Gastroesophageal sphincter (tissue), 2 donors: ENCODE measurements at regions not wholly inside any gene's neighbourhood (a gene's known extent, or its start where the extent isn't known, plus 50 kb on each side); places are given as distances from the start of the nearest gene placed in this dataset.

Experiments used
- EP300 ChIP-seq: sonication (generic); formaldehyde crosslinking; IDR thresholded peaks from one replicate; pipeline ENCODE4 v1.6.1; 2017; ENCODE audit warnings: antibody characterized with exemption, mild to moderate bottlenecking
- POLR2A ChIP-seq, 2 donors: fragments of 450-650 bp; IDR thresholded peaks; one replicate each; pipeline ENCODE4 v1.6.1; 2017; ENCODE audit warnings: antibody characterized with exemption in 2 of 2, mild to moderate bottlenecking in 2 of 2, moderate library complexity in 1 of 2

- no peak for TF ChIP-seq EP300
- no peak for TF ChIP-seq POLR2A (IDR thresholded peaks at IDR 0.05)
Observed at GRCh38 chr10:63783882-63784281, 262.7 kb downstream of the REEP3 start.
